ENCODE measurements at regions not wholly inside any gene's neighbourhood (a gene's known extent, or its start where the extent isn't known, plus 50 kb on each side); places are given as distances from the start of the nearest gene placed in this dataset.
A peak's percentile ranks its signal among the peaks of the same experiment; 100 is the strongest.

GRCh38 chr16:51814617-51815016 is 663.5 kb upstream of the SALL1 start:
- no peak overlapping the region; the same call in 1 of the 2 replicates for H2BK120ac ChIP-seq (ENCODE audit: low read depth, low read length)
- dilution Hi-C loops (cut with HindIII; ENCODE audit: low sequenced_read_pairs, unreplicated experiment) (no loop called here), in situ Hi-C loops (cut with MboI; ENCODE audit: low sequenced_read_pairs) (loop anchor here (5.0 kb wide), 1 partner anchor 173 kb away; no protein-coding TSS in a partner anchor), intact Hi-C loops (cut with micrococcal nuclease) (no loop called here)
- no peak overlapping the region for H3K9ac ChIP-seq (ENCODE audit: low read depth, low read length)
- H2BK20ac ChIP-seq (ENCODE audit: low read depth, low read length): no peak overlapping the region
- H2AFZ ChIP-seq (replicated peaks; ENCODE audit: low read length, poor library complexity): no peak overlapping the region
- H4K91ac ChIP-seq (ENCODE audit: insufficient read depth, low read depth, low read length): no peak overlapping the region
- peaks cover 2% of the 10 kb centered on the region; the same call in 1 of the 2 replicates for H3K4me1 ChIP-seq (ENCODE audit: control insufficient read depth, insufficient read depth, low read length)
- no peaks in the 10 kb centered on the region for H4K20me1 ChIP-seq (ENCODE audit: insufficient read depth, low read length)
- H3K27me3 ChIP-seq (ENCODE audit: control insufficient read depth, insufficient read depth, low read length): no peaks in the 10 kb centered on the region
- H4K8ac ChIP-seq (ENCODE audit: low read depth in 2 of 2, low read length in 2 of 2): no peak overlapping the region
- ATAC-seq (ENCODE audit: low read depth): no peak
- H2BK15ac ChIP-seq (ENCODE audit: low read depth, low read length): peak overlapping the region; percentile 45; the same call in 1 of the 3 replicates
- no peak for DNase-seq
- no peaks in the 10 kb centered on the region; the same call in 1 of the 2 replicates for H3K9me1 ChIP-seq (ENCODE audit: insufficient read depth, low read length)
- no CpG with 5 or more reads among the region's 3 CpGs for WGBS, 2 experiments (ENCODE audit: extremely low coverage in 2 of 2, insufficient read length in 1 of 2)
- no peak for TF ChIP-seq SMC3 (IDR thresholded peaks at IDR 0.05; ENCODE audit: low read depth, low read length)
- TF ChIP-seq RAD21 (IDR thresholded peaks at IDR 0.05; ENCODE audit: low read length): no peak
- TF ChIP-seq FOS (IDR thresholded peaks at IDR 0.05; ENCODE audit: low read depth, low read length): no peak
- TF ChIP-seq MXI1 (IDR thresholded peaks at IDR 0.05; ENCODE audit: borderline replicate concordance, low read depth, low read length): no peak
- no peak overlapping the region for H3K56ac ChIP-seq (ENCODE audit: extremely low read depth, insufficient read depth, low read length)
- ChIA-PET CTCF (interaction anchor here (0.9 kb wide), 1 partner anchor 157 kb away, joined by 3 read pairs; no protein-coding TSS in a partner anchor), POLR2A (ENCODE audit: unreplicated experiment) (interaction anchor here (0.6 kb wide), 1 partner anchor 170 kb away, joined by 3 read pairs; no protein-coding TSS in a partner anchor)
- peaks cover 2% of the 10 kb centered on the region; the same call in 1 of the 2 replicates for H3K9me3 ChIP-seq (ENCODE audit: control insufficient read depth, insufficient read depth, low read length)
- no peaks in the 10 kb centered on the region for H3K79me1 ChIP-seq (ENCODE audit: low read depth in 1 of 2, low read length in 2 of 2)
- H4K5ac ChIP-seq (ENCODE audit: low read depth, low read length): no peak overlapping the region
- H2AK5ac ChIP-seq (ENCODE audit: low read depth, low read length): no peak overlapping the region
- H3K27ac ChIP-seq (ENCODE audit: insufficient read depth, low read length): no peak overlapping the region
- H3K4me3 ChIP-seq (ENCODE audit: insufficient read depth, low read depth, low read length): no peak overlapping the region
- H2AK9ac ChIP-seq (replicated peaks; ENCODE audit: low read depth, low read length, poor library complexity): no peak overlapping the region
- no peaks in the 10 kb centered on the region for H3K36me3 ChIP-seq (ENCODE audit: control insufficient read depth, insufficient read depth, low read length)
- H2BK5ac ChIP-seq (ENCODE audit: low read depth, low read length, poor library complexity, severe bottlenecking): no peak overlapping the region
- no peak overlapping the region for H3K4ac ChIP-seq (ENCODE audit: low read depth, low read length)
- H3K23ac ChIP-seq (ENCODE audit: low read depth, low read length): no peak overlapping the region
- no peak overlapping the region for H3K14ac ChIP-seq (replicated peaks; ENCODE audit: low read depth, low read length)
- no peak overlapping the region for H3K18ac ChIP-seq (ENCODE audit: low read depth, low read length)
- no peak overlapping the region for H3K4me2 ChIP-seq (ENCODE audit: low read depth, low read length)
- BruUV-seq (replicated peaks): no TSS peak

Data from IMR-90 (cell line).